ENCODE measurements at regions not wholly inside any gene's neighbourhood (a gene's known extent, or its start where the extent isn't known, plus 50 kb on each side); places are given as distances from the start of the nearest gene placed in this dataset.
"Not testable (repeated sequence)": the region's sequence is repeated elsewhere in the genome, so short reads cannot be mapped to it uniquely, and the experiment has no call there.

DNA sequence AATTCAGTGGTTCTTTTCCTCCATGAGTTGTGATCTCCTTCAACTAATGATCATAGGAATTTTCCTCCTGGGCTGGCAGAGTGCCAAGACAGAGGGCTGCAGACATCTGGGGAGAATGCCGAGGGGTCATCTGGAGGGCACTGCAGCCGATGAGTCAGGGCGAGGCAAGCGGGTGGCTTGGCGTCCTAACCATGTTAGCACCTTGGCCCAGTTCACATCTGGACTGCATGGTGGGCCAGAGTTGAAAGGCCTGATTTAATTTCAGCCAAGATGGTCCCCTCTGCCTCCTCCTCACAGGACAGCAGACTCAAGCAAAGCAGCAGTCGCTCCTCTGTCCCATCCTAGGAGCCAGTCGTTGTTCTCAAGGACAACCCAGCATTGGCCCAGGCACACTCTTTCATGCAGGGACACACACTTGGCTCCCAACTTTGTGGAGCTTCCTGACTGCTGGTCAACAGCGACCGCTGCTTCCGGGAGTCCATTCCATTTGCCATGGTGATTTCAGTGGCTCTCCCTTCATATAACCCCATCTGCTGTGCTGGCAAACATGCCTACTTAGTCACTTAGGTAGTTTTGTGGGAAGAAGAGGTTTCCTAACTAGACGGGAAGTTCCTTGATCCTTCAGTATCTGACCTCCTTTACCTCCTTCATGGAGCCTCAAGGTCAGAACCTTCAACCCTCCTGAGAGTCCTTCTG is 161.8 kb downstream of the TTC8 start:
- no peak for DNase-seq

- DNase-seq: not testable (repeated sequence)
Measured at GRCh38 chr14:88986908-88987307, 162.5 kb downstream of the TTC8 start.

DNA sequence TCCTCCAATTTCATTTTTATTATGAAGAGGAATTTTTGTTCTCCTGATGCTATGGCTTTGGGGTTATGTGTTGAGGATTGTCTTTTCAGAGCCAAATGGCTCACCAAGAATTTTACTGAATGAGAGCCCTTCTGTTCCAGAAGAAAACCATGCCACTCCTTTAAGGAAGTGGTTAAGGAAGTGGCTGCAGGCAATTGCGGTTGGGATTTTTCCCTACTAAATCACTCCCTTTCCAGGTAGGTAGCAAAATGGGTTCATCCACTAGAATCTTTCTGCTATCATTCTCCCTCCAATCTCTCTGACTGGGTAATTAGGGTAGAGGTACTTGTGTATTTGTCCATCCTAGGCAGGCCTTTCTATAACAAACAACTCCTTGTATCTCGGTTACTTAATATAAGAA is 163.1 kb downstream of the TTC8 start:
- no peak for DNase-seq

GRCh38 chr14:88989911-88990310 is 165.5 kb downstream of the TTC8 start:
- no peak for DNase-seq

DNA sequence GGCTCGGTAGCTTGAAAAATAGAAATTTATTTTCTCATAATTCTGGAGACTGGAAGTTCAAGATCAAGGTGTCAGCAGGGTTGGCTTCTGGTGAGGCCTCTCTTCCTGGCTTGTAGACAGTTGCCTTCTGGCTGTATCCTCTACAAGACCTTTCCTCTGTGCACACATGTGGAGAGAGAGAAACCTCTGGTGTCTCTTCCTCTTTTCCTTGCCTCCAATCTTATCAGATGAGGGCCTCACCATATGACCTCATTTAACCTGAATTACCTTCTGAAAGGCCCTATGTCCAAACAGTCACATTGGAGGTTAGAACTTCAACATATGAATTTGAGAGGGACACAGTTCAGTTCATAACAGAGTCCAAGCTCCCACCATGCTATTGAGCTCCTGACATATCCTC is 166.4 kb downstream of the TTC8 start:
- DNase-seq: no peak

- no peak for DNase-seq
Measured at GRCh38 chr14:88992011-88992410, 167.6 kb downstream of the TTC8 start.

- DNase-seq: no peak
Measured at GRCh38 chr14:88993946-88994345, 169.5 kb downstream of the TTC8 start.

DNA sequence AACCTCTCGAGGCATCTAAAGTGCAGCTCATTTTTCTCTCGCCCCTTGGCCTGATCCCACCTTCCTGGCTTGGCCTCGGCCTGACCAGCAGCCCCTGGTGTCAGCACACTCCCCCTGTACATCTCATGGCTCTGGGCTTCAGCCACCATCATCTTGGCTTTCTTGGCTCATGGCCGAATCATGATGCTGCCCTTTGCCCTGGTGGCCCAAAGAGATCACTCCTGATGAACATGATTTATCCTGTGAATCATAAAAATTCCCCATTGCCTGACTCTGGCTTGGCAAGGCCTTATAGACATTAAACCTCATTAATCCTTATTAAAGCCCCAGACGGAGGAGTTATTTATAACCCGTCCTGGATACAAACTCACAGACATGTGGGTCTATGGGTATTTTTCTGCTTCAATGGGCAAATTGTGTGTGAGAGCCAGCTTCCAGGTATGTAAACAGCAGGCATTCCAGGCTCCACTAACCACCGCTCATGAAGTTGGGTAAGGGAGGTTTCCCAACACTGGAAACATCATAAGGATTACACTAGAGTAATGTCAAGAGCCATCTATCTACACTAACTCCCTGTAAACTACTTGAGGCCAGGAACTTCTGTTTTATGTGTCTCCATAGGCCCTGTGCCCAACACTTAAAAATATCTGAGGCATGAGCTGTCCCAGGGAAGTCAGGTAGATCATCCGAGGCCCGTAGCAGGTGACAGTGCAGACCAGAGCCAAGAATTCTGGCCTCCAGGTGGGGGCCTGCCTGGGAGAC is 171.2 kb downstream of the TTC8 start:
- no peak for DNase-seq

- DNase-seq: no peak
Measured at GRCh38 chr14:88998027-88998426, 173.6 kb downstream of the TTC8 start.

GRCh38 chr14:88999137-88999536 is 174.7 kb downstream of the TTC8 start:
- DNase-seq: no peak

GRCh38 chr14:89000007-89000942 is 175.8 kb downstream of the TTC8 start:
- no peak for DNase-seq

DNA sequence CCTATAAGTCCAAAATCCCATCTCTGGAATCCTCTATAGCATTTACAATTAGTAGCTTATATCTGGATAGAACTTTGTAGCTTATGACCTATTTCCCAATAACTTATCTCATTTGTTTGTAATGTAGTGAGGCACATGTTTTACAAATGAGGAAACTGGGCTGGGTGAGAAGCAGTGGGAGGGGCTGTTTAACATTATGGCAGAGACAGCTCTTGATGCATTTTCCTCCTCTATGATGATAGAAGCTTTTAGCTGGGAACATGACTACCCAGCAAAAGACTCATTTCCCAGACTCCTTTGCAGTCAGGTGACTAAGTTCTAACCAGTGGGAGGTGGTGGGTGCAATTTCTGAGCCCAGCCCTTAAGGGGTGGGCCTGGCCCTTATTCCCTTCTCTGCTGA is 179.7 kb downstream of the TTC8 start:
- DNase-seq: no peak

DNA sequence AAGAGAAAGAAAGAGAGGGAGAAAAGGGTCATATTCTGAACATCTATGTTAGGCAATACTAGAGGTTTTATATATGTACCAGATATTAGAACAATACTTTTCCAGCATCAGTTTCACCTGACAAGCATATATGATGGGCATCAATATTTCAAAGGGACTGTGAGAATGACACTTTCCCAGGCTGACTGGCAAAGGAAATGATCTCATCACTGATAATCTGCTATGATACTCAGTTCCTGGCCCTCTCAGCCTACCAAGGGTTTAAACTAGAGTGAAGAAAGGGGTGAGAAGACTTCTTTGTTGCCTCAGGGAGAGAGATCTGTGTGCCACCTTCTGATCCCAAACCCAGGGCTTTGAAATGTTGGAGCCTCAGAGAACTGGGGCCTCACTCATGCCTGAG is 183.5 kb downstream of the TTC8 start:
- DNase-seq: no peak

GRCh38 chr14:89011355-89012281 is 187.2 kb downstream of the TTC8 start:
- no peak for DNase-seq

GRCh38 chr14:89012282-89013097 is 188.0 kb downstream of the TTC8 start:
- no peak for DNase-seq

GRCh38 chr14:89013098-89013504 is 188.7 kb downstream of the TTC8 start:
- DNase-seq: no peak

- DNase-seq: peak; percentile 66
Measured at GRCh38 chr14:89013698-89014568, 189.5 kb downstream of the TTC8 start.

DNA sequence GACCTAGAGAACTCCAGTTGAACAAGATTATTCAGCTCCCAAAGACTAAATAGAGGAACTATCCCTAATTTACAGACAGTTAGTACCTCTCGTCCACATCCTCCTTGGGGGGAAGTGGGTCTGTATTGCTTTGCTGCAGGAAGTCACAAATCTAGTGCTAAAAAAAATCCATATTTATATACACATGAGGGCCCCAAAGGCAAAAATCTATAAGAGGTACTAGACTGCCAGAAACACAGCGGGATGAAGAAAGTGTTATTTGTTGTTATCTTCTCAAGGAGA is 190.1 kb downstream of the TTC8 start:
- no peak for DNase-seq

DNA sequence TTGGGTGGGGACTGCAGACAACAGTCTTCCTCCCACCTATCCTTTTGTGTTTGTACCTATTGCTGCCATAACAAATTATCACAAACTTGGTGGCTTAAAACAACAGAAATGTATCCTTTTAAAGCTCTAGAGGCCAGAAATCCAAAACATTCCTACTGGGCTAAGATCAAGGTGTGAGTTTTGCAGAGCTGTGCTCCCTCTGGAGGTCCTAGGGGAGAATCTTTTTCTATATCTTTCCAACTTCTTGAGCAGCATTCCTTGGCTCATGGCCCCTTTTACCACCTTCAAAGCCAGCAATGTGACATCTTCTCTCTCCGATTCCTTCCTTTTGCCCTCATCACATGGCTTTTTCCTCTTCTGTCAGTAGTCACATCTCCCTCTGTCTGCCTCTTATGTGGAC is 190.6 kb downstream of the TTC8 start:
- DNase-seq: no peak

- no peak for DNase-seq
Measured at GRCh38 chr14:89017417-89017816, 193.0 kb downstream of the TTC8 start.

DNA sequence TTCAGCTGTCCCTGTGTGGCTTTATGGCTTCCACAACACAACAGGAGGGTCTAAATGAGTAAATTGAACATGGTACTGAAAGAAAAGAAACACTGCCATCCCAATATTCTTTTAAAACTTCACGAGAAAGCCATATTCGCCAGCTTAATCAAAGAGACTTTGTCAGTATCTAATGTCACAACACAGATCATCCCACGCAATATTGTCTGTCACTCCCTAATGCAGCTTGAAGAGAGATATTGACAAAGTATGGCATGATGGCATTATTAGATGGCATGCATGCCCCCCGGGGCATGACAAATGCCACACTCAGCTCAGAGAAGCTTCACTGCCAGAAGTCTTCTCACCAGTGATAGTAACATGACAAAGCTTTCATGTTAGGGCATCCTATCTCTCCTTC is 197.8 kb downstream of the TTC8 start:
- DNase-seq: no peak

Measured in NCI-H526 treated with DMSO at 0.1 percent for 48 hours (cell line).